GM12892 (cell line): ENCODE measurements at regions not wholly inside any gene's neighbourhood (a gene's known extent, or its start where the extent isn't known, plus 50 kb on each side); places are given as distances from the start of the nearest gene placed in this dataset.

Experiments
- POLR2A ChIP-seq: IDR thresholded peaks from 2 replicates; pipeline ENCODE4 v1.6.1; 2011; ENCODE audit warnings: low read depth, low read length, control low read depth
- POLR2AphosphoS5 ChIP-seq: IDR thresholded peaks from 2 replicates; pipeline ENCODE4 v1.6.1; 2011; ENCODE audit warnings: low read depth, low read length, control low read depth
- TAF1 ChIP-seq: IDR thresholded peaks from 2 replicates; pipeline ENCODE4 v1.6.1; 2011; ENCODE audit warnings: low read depth, mild to moderate bottlenecking, control low read depth, low read length, borderline replicate concordance

DNA sequence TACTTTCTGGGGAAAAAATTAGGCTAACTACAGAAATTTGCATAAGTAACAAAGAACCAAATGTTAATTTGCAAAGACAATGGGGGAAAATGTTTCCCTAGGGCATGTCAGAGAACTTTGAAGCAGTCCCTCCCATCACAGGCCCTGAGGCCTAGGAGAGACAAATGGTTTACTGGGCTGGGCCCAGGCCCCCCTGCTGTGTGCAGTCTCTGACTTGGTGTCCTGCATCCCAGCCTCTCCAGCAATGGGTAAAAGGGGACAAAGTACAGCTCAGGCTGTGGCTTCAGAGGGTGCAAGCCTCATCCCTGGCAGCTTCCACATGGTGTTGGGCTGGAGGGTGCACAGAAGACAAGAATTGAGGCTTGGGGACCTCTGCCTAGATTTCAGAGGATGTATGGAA, 788.4 kb downstream of the FRK start:
- TF ChIP-seq POLR2AphosphoS5 (no peak), POLR2A (no peak), TAF1 (no peak)
